Pancreas (tissue), 10 donors: ENCODE measurements at regions not wholly inside any gene's neighbourhood (a gene's known extent, or its start where the extent isn't known, plus 50 kb on each side); places are given as distances from the start of the nearest gene placed in this dataset.
A peak's percentile ranks its signal among the peaks of the same experiment; 100 is the strongest.

ENCODE experiments used
- ATAC-seq, 4 donors: fragments of 200-7000 bp; cut with Tn5 transposase; one replicate each; pipeline versions ENCODE4 v1.8.0 to v1.9.1; 2020; ENCODE audit warnings: mild to moderate bottlenecking in 4 of 4, moderate library complexity in 4 of 4
- DNase-seq, 6 donors: peaks; one replicate each; pipeline ENCODE4 v3.0.0-alpha.2; 2020
- FAIRE-seq: peaks from 2 replicates; lab custom pipeline; 2012; peaks lifted over from hg19 to GRCh38; lab: Jason Lieb, UNC
- H3K27ac ChIP-seq, 4 donors: fragments of 200-600 bp; sonication (generic); 1 replicate in 3 of 4; 2 replicates in 1 of 4; pipeline versions ENCODE4 v1.5.0 to v1.8.0; 2020
- H3K27me3 ChIP-seq, 4 donors: fragments of 200-600 bp; one replicate each; pipeline ENCODE4 v1.8.0; 2021
- H3K36me3 ChIP-seq, 3 donors: fragments of 200-600 bp; sonication (generic) in 1 of 3; one replicate each; pipeline versions ENCODE4 v1.5.0 to v1.8.0; 2020 to 2021
- H3K4me1 ChIP-seq, 3 donors: fragments of 200-600 bp; one replicate each; pipeline ENCODE4 v1.8.0; 2021
- H3K4me3 ChIP-seq, 4 donors: fragments of 200-600 bp; sonication (generic) in 2 of 4; one replicate each; pipeline versions ENCODE4 v1.5.0 to v1.8.0; 2020 to 2021
- H3K9me3 ChIP-seq, 4 donors: fragments of 200-600 bp; one replicate each; pipeline ENCODE4 v1.8.0; 2021
- WGBS, 2 donors: extraction: QIAGEN DNeasy Blood & Tissue Kit; methylation state at CpG; one replicate each; pipeline ENCODE4 v1.1.7; 2013; 5-methylcytosine and 5-hydroxymethylcytosine counted together
- intact Hi-C, 3 donors: fragments of 100-400 bp; cut with DNase I; formaldehyde crosslinking; loops; one replicate each; pipeline versions ENCODE4 v1.11.1 to v1.14.2; 2022
- TF ChIP-seq, protein P1 (sequence below), 4 donors: fragments of 200-600 bp; sonication (generic) in 3 of 4; IDR thresholded peaks; one replicate each; pipeline versions ENCODE4 v1.5.0 to v1.8.0; 2021; ENCODE audit warnings: antibody characterized with exemption in 4 of 4
- donor health status: healthy with polysubstance abuse.
- donor health status: DM: no; HTN: no; CAD: no; lungs with moderate emphysema.
- donor health status: DM: no; HTN: no; CAD: no.
- donor health status: control.
- donor health status: control.
- donor health status: Bipolar disorder and iron deficiency.
- donor health status: DM: yes; HTN: yes; CAD: no.
- donor health status: DM: no; HTN: no; CAD: no.
- donor health status: DM: no; HTN: no; CAD: no.
- donor health status: DM: yes; HTN: yes; CAD: no.

DNA sequence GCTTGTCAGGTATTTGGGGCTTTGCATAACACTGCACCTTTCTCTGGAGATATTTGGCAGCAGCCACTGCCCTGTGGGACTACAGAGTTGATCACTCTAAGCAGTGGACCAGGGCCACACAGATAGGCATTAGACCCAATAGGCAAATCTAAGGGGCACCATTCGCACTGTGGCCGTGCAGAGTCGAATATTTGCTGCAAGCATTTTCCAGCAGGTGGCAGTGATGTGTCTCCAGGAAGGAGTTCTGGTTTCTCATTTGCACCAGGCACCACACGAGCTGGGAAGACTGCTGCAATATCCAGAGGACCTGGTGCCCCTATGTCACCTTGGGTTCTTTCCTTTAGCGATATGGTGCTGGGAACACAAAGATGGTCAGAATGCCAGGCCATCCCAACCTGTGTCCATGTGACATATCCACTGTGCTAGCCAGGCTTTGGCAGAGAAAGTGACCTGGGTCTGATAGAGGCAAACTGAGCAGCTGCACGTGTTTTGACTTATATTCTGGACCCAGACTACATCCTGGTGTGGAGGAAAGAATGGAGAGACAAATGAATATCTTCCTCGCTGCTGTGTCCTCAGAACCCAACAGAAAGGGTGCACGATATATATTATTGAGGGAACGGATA lies 318.7 kb downstream of the BUD13 start:
- H3K4me3 ChIP-seq = no peak overlapping the region
- TF ChIP-seq, protein P1, sequence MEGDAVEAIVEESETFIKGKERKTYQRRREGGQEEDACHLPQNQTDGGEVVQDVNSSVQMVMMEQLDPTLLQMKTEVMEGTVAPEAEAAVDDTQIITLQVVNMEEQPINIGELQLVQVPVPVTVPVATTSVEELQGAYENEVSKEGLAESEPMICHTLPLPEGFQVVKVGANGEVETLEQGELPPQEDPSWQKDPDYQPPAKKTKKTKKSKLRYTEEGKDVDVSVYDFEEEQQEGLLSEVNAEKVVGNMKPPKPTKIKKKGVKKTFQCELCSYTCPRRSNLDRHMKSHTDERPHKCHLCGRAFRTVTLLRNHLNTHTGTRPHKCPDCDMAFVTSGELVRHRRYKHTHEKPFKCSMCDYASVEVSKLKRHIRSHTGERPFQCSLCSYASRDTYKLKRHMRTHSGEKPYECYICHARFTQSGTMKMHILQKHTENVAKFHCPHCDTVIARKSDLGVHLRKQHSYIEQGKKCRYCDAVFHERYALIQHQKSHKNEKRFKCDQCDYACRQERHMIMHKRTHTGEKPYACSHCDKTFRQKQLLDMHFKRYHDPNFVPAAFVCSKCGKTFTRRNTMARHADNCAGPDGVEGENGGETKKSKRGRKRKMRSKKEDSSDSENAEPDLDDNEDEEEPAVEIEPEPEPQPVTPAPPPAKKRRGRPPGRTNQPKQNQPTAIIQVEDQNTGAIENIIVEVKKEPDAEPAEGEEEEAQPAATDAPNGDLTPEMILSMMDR (IDR thresholded peaks at IDR 0.05) = peak in 2 of 4 donors; percentile 35 to 36
- DNase-seq (peak in 3 of 6 donors; percentile 5 to 49 (median 18)), FAIRE-seq (no peak), ATAC-seq (peak in 3 of 4 donors; percentile 44 to 72 (median 66))
- 38 to 42% methylated on average over 9 of the region's 9 CpGs for WGBS, 2 donors
- no peaks in the 10 kb centered on the region for H3K27me3 ChIP-seq
- H3K36me3 ChIP-seq = no peaks in the 10 kb centered on the region
- no peak overlapping the region for H3K27ac ChIP-seq
- no peaks in the 10 kb centered on the region for H3K4me1 ChIP-seq
- no peaks in the 10 kb centered on the region for H3K9me3 ChIP-seq
- intact Hi-C loops = loop anchor here in 1 of 3 donors (10.0 kb wide), 1 partner anchor 191 kb away; no protein-coding TSS in a partner anchor

DNA sequence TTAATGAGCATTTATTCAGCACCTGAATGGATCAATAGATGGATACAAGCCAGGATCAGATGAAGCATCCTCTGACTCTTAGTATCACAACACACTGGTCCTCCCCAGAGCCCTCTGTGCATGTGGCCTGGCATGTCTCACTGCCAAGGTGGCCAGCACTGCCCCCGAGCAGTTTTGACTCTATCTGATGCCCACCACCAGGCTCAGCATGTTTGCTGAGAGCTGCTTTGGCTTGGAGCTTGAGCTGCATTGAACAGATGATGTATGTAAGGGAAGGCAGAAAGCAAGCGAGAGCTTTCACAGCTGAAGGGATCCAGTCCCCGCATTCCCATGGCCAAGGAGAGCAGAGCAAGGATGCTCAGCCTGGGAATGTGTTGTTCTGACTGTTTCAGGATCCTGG lies 320.3 kb downstream of the BUD13 start:
- no peak for DNase-seq
- intact Hi-C loops = loop anchor here in 1 of 3 donors (10.0 kb wide), 1 partner anchor 192 kb away; no protein-coding TSS in a partner anchor
- no peaks in the 10 kb centered on the region for H3K9me3 ChIP-seq
- ATAC-seq = no peak
- H3K36me3 ChIP-seq = no peaks in the 10 kb centered on the region
- H3K27me3 ChIP-seq = no peaks in the 10 kb centered on the region
- TF ChIP-seq, protein P1 (IDR thresholded peaks at IDR 0.05) = no peak
- no peaks in the 10 kb centered on the region for H3K4me1 ChIP-seq
- no peak overlapping the region for H3K4me3 ChIP-seq
- WGBS, 2 donors = 54 to 66% methylated on average over 3 of the region's 3 CpGs
- no peak overlapping the region for H3K27ac ChIP-seq
- FAIRE-seq = no peak

DNA sequence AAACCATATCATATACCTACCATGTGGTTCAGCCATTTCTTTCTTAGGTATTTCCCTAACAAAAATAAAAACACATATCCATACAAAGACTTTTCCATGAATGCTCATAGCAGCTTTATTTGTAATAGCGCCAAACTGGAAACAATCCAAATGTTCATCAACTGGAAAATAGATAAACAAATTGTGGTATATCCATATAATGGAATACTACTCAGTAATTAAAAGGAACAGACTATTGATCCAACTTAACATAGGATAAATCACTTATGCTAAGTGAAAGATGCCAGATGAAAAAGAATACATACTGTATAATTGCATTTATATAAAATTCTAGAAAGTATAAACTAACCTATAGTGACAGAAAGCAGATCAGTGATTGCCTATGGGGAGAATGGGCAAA lies 323.3 kb downstream of the BUD13 start:
- no peak for FAIRE-seq
- H3K27ac ChIP-seq = no peak overlapping the region
- no peak for DNase-seq
- no peaks in the 10 kb centered on the region for H3K9me3 ChIP-seq
- no peaks in the 10 kb centered on the region for H3K27me3 ChIP-seq
- H3K4me1 ChIP-seq = no peaks in the 10 kb centered on the region
- H3K4me3 ChIP-seq = no peak overlapping the region
- H3K36me3 ChIP-seq = no peaks in the 10 kb centered on the region
- WGBS, 2 donors = 68 to 78% methylated on average over 1 of the region's 1 CpG
- ATAC-seq = no peak
- TF ChIP-seq, protein P1 (IDR thresholded peaks at IDR 0.05) = no peak
- intact Hi-C loops = no loop called here

DNA sequence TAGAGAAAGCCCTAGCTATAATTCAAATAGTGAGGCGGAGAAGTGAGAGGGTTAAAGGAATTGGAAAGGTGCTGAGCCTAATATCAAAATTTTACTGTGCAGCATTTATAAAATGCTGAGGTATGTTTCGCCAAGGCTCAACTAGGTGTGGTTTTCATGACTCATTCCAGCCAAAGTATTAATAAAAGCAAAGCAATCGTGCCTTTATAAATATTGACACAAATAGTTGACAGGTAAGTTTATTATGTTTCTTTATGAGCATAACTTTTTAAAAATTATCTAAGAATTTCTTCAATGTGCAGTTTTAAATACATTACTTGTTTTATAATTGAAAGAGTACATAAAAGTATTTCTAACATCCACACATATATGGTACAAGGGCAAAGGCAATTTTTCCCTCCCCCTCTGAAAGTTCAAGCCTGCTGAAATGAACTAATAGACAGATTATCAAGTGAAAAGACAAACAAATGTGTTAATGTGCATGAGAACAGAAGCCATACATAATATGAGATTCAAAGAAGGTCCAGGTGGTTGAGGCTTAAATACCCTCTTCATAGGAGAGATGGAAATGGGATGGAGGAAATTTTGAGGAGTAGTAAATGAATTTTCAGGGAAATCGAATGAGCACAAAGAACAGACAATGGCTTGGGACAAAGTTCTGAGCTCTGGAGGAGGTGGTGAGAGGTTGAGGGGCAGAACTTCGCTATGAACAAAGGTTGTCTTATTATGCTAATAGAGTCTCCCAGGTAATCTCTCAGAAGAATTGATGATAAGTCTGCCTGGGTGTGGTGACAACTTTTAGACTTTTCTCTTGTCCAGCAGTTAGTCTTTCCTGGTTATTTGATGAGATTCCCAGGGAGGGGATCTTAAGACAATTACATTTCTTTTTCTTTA lies 326.5 kb downstream of the BUD13 start:
- Histone ChIP-seq H3K9me3 (no peaks in the 10 kb centered on the region), H3K4me3 (no peak overlapping the region), H3K4me1 (no peaks in the 10 kb centered on the region), H3K27ac (no peak overlapping the region), H3K36me3 (no peaks in the 10 kb centered on the region), H3K27me3 (no peaks in the 10 kb centered on the region)
- 39 to 43% methylated on average over 5 of the region's 5 CpGs for WGBS, 2 donors
- no peak for FAIRE-seq
- DNase-seq = no peak
- no peak for ATAC-seq
- intact Hi-C loops = no loop called here
- TF ChIP-seq, protein P1 (IDR thresholded peaks at IDR 0.05) = no peak
